B cell (primary cell): ENCODE measurements at regions not wholly inside any gene's neighbourhood (a gene's known extent, or its start where the extent isn't known, plus 50 kb on each side); places are given as distances from the start of the nearest gene placed in this dataset.

Experiments
- EZH2 ChIP-seq: IDR thresholded peaks from 2 replicates; pipeline ENCODE4 v1.6.1; 2012; ENCODE audit warnings: borderline replicate concordance, low read depth, mild to moderate bottlenecking, moderate library complexity, low read length; ENCODE audit not compliant: insufficient read depth, poor library complexity, severe bottlenecking
- TF ChIP-seq, protein P1 (sequence below): fragments of 200-600 bp; IDR thresholded peaks from one replicate; pipeline ENCODE4 v1.8.0; 2022; ENCODE audit warnings: antibody characterized with exemption, mild to moderate bottlenecking

DNA sequence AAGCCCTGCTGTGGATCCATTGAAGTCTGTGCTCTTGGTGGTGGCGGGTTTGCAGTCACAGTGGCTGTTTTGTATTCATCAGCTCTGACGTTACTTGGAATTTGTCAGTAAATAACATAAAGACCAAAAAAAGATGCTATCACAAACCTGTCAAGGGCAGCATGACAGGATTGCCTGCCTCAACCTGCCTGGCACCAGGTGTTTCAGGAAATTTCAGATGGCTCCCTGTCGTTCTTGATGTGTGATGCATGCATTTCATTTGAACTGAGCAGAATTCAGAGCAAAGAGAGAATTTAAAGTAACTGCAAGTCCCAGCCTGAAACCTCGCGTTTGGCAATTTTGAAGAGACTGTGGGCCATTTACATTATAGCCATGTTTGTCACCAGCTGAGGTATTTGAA, 50.3 kb upstream of the EPC2 start:
- TF ChIP-seq, protein P1, sequence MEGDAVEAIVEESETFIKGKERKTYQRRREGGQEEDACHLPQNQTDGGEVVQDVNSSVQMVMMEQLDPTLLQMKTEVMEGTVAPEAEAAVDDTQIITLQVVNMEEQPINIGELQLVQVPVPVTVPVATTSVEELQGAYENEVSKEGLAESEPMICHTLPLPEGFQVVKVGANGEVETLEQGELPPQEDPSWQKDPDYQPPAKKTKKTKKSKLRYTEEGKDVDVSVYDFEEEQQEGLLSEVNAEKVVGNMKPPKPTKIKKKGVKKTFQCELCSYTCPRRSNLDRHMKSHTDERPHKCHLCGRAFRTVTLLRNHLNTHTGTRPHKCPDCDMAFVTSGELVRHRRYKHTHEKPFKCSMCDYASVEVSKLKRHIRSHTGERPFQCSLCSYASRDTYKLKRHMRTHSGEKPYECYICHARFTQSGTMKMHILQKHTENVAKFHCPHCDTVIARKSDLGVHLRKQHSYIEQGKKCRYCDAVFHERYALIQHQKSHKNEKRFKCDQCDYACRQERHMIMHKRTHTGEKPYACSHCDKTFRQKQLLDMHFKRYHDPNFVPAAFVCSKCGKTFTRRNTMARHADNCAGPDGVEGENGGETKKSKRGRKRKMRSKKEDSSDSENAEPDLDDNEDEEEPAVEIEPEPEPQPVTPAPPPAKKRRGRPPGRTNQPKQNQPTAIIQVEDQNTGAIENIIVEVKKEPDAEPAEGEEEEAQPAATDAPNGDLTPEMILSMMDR = no peak
- TF ChIP-seq EZH2 = no peak
